ENCODE measurements at regions not wholly inside any gene's neighbourhood (a gene's known extent, or its start where the extent isn't known, plus 50 kb on each side); places are given as distances from the start of the nearest gene placed in this dataset.

DNA sequence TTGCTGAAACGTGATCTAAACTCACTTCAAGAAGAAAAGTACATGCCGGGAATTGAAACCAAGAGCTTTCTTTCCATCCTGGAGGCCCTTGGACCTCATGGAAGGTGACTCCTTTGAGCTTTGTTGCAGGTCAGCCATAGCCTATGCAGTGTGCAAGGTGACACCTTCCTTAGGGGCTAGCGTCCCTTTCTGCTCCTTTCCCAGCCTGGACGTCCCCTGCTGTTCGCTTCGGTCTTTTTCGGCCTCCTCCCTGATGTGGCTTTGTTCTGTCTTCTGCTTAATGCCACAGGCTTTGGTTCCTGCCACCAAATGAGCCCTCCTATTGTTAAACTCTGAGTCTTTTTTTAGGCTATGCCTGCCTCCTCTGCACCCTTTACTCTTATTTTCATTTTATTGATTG, 308.8 kb downstream of the BRINP2 start:
- in situ Hi-C loops (cut with HindIII; ENCODE audit: low pct_ligation_motif_present, low pct_unique_long_range_greater_than_20kb, low sequenced_read_pairs): no loop called here

DNA sequence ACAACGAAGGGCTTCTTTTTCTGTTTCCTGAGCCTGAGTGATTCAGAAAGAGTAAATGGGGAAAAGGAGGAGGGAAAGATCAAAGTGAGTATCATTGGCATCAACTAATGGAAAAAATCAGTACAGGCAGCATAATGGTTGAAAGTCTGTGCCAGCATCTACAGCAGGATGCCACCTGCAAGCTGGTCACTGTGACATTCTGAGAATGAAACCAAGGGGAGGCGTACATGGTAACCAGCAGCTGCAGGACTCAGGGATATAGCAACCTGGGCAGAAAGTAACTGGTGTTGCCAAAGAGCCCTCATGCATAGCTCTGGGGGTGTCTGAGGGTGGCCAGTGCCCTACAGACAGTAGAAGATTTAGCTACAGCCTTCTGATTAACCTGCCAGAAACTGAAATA, 305.9 kb downstream of the BRINP2 start:
- DNase-seq: no peak
- in situ Hi-C loops (cut with HindIII; ENCODE audit: low pct_ligation_motif_present, low pct_unique_long_range_greater_than_20kb, low sequenced_read_pairs): no loop called here

More for the DNA sequence above, 308.8 kb downstream of the BRINP2 start:
- no peak for DNase-seq

DNA sequence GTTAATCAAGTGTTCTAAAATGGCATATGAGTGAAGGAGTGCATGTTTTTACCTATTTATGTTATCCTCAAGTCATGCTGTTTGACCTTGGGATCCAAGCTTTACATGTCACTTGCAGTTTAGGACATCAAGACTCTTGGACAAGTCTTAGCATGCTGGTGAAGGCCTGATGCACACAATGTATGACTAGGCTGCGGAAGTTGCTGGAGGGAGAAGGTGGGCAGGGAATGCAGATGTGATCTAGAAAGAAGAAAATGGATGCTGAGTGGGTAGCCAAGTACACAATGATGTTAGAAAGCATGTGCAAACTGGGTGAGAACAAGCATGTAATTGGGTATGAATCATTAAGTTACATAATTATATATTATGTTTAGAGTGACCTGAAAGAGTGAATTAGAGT, 301.8 kb downstream of the BRINP2 start:
- in situ Hi-C loops (cut with HindIII; ENCODE audit: low pct_ligation_motif_present, low pct_unique_long_range_greater_than_20kb, low sequenced_read_pairs): no loop called here
- no peak for DNase-seq

DNA sequence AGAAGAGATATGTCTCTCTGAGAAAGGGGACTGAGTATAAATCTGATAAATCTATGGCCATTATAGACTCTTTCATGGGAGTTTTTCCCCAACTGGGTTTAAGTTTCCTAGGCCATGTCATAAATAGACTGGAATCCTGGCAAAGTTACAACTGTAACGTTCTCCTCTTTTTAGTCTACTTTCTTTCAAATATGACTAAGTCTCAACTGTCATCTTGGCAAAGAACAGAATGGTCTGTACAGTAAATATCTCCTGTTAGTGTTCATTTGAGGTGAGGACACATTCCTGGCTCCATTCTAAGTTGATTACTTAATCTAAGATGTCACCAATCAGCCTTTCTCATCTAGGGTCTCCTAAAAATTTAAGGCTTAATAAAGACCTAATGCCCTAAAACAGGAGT, 300.5 kb downstream of the BRINP2 start:
- in situ Hi-C loops (cut with HindIII; ENCODE audit: low pct_ligation_motif_present, low pct_unique_long_range_greater_than_20kb, low sequenced_read_pairs): no loop called here
- no peak for DNase-seq

DNA sequence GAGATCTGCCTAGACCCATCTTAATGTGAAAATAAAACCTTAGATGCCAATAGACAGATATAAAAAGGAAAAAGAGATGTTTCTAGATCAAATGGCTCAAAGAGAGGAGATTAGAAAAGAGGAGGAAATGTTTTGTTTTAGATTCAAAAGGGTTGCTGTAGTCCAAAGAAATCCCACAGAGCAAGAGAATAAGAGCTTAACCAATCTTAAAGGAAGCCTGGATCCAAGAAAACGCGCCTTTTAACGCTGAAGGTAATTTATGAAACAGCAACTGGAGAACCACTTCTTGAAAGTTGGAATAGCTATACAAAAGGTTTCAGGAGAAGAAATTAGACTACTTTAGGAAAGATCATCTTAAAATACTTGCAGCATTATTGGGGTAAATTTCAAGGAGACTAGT, 298.8 kb downstream of the BRINP2 start:
- no peak for DNase-seq
- in situ Hi-C loops (cut with HindIII; ENCODE audit: low pct_ligation_motif_present, low pct_unique_long_range_greater_than_20kb, low sequenced_read_pairs): no loop called here

DNA sequence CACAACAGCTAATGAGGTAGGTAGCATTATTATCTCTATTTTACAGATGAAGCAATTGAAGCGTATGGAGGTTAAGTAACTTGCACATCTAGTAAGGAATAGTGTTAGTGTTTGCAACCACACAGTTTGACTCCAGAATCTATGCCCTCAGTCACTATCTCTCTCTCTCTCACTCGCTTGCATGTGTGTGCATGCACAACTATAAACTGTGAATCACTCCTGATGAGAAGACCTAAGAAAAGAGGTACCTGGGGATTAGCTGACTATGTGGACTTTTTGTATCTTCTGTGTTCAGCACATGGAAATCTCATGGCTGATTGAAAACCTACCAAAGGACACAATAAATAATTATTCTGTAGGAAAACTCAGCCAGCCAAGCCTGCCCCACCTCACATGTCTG, 295.5 kb downstream of the BRINP2 start:
- in situ Hi-C loops (cut with HindIII; ENCODE audit: low pct_ligation_motif_present, low pct_unique_long_range_greater_than_20kb, low sequenced_read_pairs): no loop called here
- DNase-seq: no peak

DNA sequence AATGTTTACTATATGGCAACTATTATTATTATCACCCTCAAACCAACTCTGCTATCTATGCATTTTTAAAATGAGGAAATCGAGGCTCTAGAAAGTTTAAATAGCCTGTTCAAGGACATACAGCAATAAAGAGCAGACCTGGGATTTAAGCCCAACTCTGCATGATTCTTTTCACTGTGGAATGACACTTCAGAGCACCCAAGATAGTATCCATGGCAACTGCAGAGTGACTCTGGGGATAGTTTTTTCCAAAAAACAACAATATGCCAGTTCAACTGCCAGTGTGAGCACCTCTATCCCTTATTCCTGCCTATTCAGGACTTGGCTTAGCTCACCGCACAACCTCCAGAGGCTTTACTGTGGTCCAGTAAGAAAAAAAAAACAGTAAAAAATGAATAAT, 293.9 kb downstream of the BRINP2 start:
- no peak for DNase-seq
- in situ Hi-C loops (cut with HindIII; ENCODE audit: low pct_ligation_motif_present, low pct_unique_long_range_greater_than_20kb, low sequenced_read_pairs): no loop called here

DNA sequence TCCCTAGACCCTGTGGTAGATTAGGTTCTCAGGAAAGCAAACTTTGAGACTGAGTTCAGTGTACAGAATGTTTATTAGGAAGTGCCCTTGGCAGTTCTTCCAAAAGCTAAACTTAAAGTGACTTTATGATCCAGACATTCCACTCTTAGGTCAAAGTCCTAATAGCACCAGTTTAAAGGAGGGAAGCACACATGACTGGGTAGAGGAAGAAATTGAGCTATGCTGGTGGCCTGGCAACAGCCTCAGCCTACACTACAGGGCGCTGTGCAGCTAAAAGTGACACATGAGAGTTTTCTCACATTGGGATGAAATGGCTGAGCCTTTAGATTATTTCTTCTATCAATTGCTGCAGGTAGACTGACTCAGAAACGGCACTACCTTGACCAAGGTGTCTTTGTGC, 280.4 kb downstream of the BRINP2 start:
- peak; percentile 2 for DNase-seq
- in situ Hi-C loops (cut with HindIII; ENCODE audit: low pct_ligation_motif_present, low pct_unique_long_range_greater_than_20kb, low sequenced_read_pairs): no loop called here

DNA sequence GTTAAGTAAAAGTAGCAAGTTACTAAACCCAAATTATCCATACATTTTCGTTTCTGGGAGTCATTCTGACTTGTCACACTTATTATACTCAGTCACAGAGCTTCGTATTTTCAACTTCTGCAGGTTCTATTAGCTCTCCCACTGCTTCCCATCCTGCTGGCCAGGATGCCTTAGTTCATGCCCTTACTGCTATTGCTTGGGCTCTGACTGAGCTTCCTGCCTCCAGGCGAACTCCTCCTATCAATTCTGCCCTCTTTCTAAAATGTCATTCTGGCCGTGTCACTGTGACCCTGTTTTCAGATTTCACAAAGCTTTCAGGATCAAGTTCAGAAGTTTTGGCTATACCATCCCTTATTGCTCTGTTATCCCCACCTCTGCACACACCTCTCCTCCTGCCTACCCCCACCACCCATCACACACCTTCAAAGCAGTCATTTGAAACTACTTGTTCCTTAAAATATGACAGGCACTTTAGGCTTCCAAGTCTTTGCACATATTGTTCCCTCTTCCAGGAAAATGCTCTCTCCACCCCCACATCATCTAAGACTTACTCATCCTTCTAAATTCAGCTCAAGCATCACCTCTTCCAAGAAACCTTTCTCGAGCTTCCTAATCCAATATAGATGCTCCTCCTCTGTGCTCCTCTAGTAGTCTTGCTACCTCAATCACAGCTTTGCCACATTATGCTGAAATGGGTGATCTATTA, 278.0 kb downstream of the BRINP2 start:
- DNase-seq: no peak
- in situ Hi-C loops (cut with HindIII; ENCODE audit: low pct_ligation_motif_present, low pct_unique_long_range_greater_than_20kb, low sequenced_read_pairs): no loop called here

DNA sequence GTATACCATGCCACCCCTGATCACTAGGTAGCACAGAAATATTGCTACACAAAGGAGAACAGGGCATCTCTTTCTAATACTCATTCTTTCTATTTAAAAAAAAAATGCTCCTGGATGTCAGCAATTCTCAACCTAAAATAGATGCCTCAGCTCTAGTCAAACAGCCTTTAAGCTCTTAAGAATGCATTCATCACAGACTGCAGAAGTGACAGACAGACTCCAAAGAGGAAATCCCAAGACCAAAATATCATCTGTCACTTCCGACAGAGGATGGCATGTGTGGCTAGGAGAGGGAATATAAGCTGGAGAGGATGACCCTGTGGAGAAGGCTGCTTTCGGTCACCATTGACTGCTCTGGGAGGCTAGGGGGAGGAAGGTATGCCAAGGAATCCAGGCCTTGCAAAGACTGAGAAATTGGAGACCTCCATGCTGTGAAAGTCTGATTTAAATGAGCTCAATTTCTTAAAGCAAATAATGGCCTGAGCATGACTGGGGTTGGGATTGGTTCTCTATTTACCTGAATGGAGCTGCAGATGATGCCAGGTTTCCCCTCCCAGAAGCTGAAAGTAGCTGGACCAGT, 277.4 kb downstream of the BRINP2 start:
- in situ Hi-C loops (cut with HindIII; ENCODE audit: low pct_ligation_motif_present, low pct_unique_long_range_greater_than_20kb, low sequenced_read_pairs): no loop called here
- DNase-seq: no peak

DNA sequence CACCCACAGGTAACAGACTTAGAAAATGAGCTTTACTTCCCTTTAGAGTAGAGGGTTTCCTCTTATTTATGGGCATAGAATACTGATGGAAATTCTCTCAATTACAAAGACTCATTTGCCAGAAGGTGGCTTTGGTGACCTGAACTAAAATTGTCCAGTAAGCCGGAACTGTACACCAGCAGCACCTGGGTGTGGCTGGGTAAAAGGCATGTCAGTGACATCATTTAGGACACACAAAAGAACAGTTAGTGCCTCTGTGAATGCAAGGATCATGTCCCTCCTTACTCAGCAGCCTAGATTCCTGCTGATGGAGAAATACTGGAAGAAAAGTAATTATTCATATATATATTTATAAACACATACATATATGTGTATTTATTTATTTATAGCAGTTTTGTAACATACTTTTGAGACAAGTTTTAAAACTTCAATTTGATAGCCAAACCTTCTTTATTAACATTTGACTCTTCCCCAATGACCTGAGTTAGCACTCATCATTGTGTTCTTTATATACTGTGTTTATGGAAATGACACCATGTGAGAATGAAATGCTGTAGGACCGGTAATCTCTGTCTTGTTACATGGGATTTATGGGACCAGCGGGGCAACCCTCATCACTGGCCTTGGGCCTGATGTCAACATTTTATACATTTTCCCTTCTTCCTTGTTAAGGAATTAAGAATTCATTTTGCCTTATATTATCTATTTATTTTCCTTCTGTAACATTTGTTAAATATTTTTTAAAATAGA, 274.4 kb downstream of the BRINP2 start:
- DNase-seq: no peak
- in situ Hi-C loops (cut with HindIII; ENCODE audit: low pct_ligation_motif_present, low pct_unique_long_range_greater_than_20kb, low sequenced_read_pairs): no loop called here

DNA sequence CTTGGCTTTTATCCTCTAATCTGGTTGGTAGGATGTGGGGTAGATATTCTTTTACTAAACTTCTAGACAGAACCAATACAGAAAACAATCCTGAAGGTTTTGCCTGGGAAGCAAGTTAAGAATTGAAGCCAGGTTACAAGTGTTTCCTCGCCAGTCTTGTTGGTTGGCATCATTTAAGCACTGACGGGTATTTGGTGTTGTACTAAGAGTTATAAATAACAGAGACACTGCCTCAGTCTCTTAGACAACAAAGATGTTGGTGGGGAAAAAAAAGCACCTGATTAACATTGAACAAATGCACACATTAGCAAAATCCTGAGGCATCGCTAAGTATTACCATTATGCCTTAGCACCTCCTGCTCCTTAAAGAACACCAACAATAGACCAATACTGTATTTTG, 272.2 kb downstream of the BRINP2 start:
- DNase-seq: no peak
- in situ Hi-C loops (cut with HindIII; ENCODE audit: low pct_ligation_motif_present, low pct_unique_long_range_greater_than_20kb, low sequenced_read_pairs): no loop called here

DNA sequence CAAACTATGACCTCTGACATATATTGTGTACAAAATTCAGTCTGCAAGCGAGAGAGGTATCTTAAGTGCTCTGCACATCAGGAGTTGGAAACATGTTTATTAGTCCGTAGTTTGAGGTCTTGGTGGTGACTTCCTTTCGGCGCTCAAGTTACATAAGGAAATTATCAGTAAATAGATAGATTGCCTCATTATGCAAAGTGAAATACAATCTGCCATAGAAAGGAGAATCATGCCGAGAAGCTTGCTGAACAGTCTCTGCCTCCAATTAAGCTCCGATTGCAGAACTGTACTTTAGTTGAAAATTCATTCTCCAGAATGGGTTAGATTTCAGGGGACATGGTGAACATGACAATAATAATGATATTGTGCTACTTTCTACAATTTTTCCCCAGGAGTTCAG, 271.8 kb downstream of the BRINP2 start:
- in situ Hi-C loops (cut with HindIII; ENCODE audit: low pct_ligation_motif_present, low pct_unique_long_range_greater_than_20kb, low sequenced_read_pairs): no loop called here
- no peak for DNase-seq

DNA sequence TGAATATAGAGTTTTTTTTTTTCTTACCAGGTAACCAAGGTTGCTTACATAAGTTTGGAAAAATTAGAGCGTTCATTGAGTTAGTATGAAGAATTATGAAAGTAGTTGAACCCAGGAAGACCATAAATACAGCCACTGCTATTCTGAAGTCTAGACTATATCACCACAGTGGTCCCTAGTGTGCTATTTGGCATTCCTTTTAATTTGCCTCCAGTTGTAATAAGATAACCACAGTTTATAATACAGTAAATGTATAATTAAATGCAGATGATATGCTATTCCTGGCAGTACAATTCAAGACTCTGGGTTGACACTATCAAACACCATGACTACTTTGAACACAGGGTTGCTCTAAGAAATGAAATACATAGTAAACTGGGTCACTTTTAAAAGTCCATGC, 270.5 kb downstream of the BRINP2 start:
- DNase-seq: no peak
- in situ Hi-C loops (cut with HindIII; ENCODE audit: low pct_ligation_motif_present, low pct_unique_long_range_greater_than_20kb, low sequenced_read_pairs): no loop called here

DNA sequence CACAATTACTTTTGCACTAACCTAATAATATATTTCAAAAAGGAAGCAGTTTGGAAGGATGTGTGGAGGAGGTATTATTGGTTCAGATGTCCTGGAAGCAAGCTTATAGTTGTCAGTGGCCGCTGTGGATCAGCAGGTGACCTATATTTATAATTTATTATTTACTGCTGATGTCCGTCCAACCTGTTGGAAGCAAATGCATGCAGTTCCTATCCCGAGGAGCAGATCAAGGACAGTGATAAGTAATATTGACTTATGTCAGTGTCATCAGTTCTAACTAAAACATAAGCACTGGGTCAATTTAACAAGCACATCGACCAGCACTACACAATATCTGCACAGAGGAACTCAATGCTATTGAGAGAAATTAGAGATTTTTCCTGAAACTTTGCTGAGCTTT, 270.1 kb downstream of the BRINP2 start:
- in situ Hi-C loops (cut with HindIII; ENCODE audit: low pct_ligation_motif_present, low pct_unique_long_range_greater_than_20kb, low sequenced_read_pairs): no loop called here
- DNase-seq: no peak

DNA sequence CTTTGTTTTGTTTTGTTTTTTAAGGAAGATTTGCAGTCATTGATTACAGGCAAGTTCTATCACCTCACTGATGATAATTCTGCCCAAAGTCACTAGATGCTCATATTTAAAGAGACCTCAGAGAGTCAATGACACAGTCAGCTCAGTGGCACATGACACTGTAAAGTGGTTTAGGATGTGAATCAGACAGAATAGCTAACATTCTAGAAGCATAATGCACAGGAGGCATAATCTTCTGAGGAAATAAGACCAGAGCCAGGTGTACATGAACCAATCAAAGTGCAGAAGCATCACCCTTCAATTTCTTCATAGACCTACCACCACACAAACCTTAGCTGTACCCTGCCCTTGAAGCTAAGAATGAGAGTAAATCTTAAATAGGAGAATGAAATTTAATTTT, 268.5 kb downstream of the BRINP2 start:
- DNase-seq: no peak
- in situ Hi-C loops (cut with HindIII; ENCODE audit: low pct_ligation_motif_present, low pct_unique_long_range_greater_than_20kb, low sequenced_read_pairs): no loop called here

DNA sequence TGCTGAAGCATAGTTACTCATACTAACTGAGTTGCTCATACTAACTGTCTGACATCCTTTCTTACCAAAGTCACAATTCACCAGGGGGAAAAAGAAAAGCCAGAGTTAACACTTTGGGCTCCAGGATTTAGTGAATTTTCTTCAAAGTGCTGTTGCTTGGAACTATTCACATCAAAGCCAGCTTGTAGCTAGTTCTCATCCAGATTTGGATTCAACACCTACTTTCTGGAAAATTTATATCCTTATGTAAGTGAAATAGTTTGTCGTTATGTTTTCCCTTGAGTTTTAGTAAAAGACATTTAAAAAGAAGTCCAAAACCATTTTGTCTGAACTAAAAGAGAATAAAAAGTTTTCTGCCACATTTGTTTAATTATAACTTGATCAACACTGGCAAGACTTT, 264.6 kb downstream of the BRINP2 start:
- no peak for DNase-seq
- in situ Hi-C loops (cut with HindIII; ENCODE audit: low pct_ligation_motif_present, low pct_unique_long_range_greater_than_20kb, low sequenced_read_pairs): no loop called here

DNA sequence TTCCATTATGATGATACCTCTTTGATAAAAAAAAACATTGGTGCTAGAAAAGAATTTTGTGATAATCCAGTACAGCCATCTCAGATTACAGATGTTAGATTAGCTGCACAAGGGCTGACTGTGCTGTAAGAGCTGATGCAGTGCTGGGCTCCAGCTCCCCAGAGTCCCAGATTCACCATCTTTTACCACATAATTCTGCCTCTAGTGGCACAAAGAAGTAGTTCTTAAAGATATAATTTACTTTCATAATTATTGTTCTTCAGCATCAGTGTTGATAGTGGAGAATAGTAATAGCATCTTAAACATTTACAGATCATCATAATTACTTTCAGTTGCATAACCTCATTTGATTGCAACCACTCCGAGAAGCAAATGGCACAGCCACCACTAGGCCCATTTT, 262.1 kb downstream of the BRINP2 start:
- no peak for DNase-seq
- in situ Hi-C loops (cut with HindIII; ENCODE audit: low pct_ligation_motif_present, low pct_unique_long_range_greater_than_20kb, low sequenced_read_pairs): no loop called here

DNA sequence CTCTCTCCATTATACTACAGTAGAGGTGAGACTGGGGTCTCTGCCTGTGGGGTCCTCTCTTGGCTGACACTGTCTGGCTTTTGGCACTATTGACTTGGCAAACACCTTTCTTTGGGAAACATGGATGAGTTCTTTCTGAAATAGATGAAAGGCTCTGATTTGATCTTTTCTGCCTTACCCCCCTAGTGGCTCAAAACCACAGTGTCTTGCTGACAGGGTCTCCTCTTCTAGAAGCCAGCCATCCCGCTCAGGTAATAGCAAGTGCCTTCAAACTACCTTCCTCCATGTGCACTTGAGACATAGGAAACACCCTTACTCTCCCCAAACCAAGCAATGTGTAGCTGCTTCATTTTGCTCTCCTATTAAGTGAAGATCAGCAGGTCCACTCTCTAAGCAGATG, 260.4 kb downstream of the BRINP2 start:
- in situ Hi-C loops (cut with HindIII; ENCODE audit: low pct_ligation_motif_present, low pct_unique_long_range_greater_than_20kb, low sequenced_read_pairs): no loop called here
- no peak for DNase-seq

DNA sequence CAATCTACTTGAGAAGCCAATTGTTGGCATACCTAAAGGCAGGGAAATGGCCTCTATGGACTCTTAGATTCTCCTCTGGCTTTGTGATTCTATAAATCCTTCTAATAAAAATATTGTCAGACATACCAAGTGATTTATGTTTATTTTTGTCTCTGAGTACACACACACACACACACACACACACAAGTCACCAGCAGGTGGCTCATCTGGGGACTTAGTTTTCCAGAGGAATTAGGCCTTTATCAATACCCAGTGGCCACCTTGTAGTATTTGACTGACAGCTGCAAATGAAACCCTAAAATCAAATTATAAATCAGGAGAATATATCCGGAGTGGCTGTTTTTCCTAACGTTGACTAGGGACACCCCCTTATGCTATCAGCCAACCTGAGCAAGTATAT, 258.5 kb downstream of the BRINP2 start:
- in situ Hi-C loops (cut with HindIII; ENCODE audit: low pct_ligation_motif_present, low pct_unique_long_range_greater_than_20kb, low sequenced_read_pairs): no loop called here
- no peak for DNase-seq

Data from ACHN (cell line).